Stimulated activated naive CD8-positive, alpha-beta T cell treated with anti-CD3 and anti-CD28 coated beads, Interleukin-15, Interleukin-2, amounts not matched to agents 100 U/mL and 50 U/mL, for 24 hours (primary cell): ENCODE measurements at regions not wholly inside any gene's neighbourhood (a gene's known extent, or its start where the extent isn't known, plus 50 kb on each side); places are given as distances from the start of the nearest gene placed in this dataset.

Experiments used
- ATAC-seq: fragments of 150-1000 bp; cut with Tn5 transposase; one replicate; pipeline ENCODE4 v1.10.0; 2021
- DNase-seq: peaks from one replicate; pipeline ENCODE4 v3.0.0; 2021

DNA sequence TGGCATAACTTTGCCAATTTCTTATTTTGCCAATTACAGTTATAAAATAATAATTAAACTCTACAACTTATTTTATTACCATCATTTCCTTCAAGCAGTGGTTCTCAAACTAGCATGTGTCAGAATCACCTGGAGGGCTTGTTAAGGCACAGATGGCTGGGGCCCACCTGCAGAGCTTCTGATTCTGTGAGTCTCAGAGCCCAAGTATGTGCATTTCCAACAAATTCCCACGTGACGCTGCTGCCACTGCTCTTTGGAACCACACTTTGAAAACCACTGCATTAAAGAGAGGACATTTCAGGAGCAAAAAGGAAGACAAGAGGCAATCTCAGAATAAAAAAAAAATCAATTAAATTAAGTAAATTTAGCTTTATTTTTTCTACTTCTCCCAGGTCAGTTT lies 94.0 kb upstream of the HNRNPA3 start:
- no peak for DNase-seq
- ATAC-seq, result no peak

DNA sequence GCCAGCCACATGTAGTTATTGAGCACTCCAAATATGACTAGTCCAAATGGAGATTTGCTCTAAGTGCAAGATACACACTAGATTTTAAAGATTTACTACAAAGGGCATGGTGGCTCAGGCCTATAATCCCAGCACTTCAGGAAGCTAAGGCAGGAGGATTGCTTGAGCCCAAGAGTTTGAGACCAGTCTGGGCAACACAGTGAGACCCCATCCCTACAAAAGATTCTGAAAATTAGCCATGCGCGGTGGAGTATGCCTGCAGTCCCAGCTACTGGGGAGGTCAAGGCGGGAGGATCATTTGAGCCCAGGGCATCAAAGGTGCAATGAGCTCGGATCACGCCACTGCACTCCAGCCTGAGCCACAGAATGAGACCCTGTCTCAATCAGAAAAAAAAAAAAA lies 93.5 kb upstream of the HNRNPA3 start:
- ATAC-seq (no peak), DNase-seq (no peak)

DNA sequence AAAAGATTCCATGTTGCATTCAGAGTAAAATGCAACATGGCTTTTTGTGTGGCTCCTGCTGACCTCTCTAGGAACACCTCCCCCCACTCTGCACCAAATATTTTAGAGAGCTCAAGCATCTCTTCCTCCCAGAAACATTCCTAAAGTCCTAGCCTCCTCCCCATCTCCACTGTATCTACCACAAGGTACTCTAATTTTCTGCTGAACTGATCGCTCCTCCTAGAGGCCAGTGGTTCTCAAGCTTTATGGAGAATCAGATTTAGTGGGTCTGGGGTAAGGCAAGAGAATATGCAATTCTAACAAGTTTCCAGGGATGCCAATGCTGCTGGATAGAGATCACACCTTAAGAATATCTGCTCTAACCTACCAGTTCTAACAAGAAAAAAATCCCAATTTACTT lies 89.5 kb upstream of the HNRNPA3 start:
- ATAC-seq (no peak), DNase-seq (no peak)

DNA sequence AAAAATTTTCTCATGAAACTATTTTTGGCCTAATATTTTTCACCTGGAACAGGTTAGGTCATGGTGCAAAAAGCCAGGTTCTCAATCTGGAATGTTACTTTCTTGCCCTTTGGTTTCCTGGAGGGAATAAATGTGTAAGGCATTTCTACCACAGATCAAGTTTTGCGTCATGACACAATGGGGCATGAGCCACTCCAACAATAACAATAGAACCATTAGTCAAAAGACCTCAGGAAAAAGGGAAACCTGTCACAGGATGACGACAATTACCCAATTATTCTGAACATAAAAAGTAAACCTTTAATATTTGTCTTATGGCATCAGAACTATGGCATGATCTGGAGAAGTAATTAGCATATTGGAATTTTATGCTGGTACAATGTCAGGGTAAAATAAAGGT lies 88.2 kb upstream of the HNRNPA3 start:
- ATAC-seq, result no peak

DNA sequence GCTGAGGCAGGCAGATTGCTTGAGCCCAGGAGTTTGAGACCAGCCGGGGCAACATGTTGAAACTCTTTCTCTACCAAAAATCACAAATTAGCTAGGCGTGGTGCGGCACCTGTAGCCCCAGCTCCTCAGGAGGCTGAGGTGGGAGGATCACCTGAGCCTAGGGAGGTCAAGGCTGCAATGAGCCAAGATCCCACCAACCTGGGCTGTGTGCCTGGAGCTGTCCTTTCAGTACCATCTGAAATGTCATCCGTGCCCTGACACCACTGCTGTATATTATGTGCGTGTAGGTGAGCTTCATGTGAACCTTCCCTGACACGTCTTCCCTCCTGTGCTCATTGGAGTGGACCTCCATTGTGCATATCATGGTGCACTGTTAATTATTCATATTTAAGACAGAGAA lies 84.8 kb upstream of the HNRNPA3 start:
- ATAC-seq (no peak), DNase-seq (no peak)

More for the DNA sequence above, 88.2 kb upstream of the HNRNPA3 start:
- no peak for DNase-seq

DNA sequence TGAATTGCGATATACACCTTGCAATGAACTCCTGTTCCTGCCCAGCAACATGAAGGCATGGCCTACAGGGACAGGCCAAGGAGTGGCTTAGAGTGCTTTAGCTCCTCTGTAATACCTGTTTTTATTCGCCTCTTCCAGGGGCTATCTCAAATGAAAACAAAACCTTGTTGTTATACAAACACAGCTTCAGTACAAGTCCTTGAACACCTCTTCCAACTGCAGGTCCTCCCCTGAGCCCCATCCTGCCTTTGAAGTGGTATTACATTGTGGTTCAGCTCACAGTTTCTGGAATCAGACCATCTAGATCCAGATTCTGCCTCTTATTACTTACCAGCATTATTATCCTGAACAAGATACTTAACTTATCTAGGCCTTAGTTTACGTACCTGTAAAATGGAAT lies 83.0 kb upstream of the HNRNPA3 start:
- ATAC-seq (no peak), DNase-seq (no peak)

DNA sequence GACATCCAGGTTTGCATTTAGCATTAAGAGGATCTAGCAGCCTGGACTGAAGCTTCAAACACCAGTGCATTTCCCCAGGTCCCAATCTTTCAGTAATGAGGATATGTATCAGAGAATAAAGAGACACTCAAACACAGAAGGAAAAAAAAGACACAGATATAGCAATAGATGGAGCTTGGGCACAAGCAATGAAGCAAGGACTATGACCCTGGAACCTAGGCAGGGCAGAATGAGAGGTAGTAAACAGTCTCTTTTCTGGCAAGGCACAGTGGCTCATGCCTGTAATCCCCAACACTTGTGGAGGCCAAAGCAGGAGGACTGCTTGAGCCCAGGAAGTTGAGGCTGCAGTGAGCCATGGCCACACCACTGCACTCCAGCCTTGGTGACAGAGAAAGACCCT lies 80.7 kb upstream of the HNRNPA3 start:
- ATAC-seq (no peak), DNase-seq (no peak)

DNA sequence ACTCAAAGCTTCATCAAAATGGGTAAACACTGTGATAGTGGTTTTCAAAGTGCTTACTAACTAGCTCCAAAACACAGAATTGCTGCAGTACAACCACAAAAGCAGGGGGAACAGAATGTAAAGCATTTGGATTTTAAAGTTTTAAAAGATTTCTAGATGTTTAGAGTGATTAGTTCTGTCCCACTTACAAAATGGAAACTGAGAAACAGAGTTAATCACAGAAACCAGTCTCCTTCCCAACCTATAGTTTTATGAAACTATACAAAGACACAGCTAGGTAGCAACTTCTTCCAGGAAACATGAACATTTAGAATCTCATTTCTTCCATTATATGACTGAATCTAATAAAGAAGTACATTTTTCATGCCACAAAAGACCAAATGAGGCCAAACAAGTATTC lies 73.8 kb upstream of the HNRNPA3 start:
- DNase-seq (no peak), ATAC-seq (peak; percentile 75)

DNA sequence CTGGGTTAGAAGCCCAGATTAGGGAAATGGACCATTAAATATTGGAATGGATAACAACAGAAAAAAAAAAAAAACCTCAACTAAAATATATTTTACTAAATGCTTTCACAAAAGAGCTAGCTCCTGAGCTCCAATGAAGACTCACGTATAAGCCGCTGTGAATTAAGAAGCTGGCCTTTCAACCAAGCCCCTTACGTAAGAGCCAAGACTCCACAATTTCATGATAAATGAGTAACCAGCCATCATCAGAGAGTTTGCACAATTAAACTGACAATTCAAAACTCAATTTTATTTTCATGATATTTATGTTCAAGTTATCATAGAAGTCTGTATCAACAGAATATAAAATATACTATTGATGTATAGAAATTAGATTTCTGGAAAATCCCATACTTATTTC lies 70.7 kb upstream of the HNRNPA3 start:
- DNase-seq, result no peak

DNA sequence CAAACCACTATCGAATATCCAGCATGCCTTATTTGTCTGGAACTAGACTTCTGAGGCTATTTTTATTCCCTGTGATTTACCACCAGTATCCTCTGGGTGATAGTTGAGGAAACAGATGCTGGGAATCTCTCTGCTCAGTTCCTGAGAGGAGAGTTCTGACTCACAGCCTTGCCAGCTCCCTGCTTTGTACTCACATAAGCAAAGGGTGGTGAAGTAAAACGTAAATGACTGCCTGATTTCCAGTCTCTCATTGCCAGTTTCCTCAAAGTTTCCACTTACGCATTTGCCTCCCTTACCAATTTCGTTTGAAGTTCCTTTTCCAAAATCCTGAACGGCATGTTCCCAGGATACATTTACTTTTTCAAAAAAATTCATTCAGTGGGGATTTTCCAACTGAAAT lies 69.2 kb upstream of the HNRNPA3 start:
- DNase-seq (no peak), ATAC-seq (no peak)

More for the DNA sequence above, 70.7 kb upstream of the HNRNPA3 start:
- no peak for ATAC-seq

DNA sequence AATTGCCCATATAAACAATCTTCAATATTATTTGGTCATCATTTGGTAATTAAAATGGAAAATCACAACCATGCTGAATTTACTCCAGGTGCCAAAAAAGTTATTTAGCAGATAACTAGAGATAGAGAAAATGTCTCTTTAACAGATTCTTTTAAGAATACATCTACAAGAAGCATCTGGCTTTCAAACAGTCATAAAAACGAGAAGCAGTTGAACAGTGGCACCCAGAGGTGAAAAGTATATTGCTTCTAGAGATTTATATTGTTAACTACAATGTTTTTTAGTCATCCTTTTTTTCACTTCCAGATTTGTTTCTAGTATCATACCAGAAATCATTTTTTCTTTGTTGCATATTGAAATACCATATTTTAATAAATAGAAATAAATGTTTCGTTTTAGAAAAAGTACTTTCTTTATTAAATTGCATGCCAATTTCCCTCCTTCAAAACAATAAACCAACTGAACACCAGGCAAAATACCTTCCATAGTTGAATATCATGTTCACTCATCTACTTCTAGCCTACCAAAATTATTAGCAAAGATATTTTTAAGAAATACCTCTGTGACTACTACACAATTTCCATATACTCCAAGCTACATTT lies 65.4 kb upstream of the HNRNPA3 start:
- ATAC-seq, result no peak
- no peak for DNase-seq

DNA sequence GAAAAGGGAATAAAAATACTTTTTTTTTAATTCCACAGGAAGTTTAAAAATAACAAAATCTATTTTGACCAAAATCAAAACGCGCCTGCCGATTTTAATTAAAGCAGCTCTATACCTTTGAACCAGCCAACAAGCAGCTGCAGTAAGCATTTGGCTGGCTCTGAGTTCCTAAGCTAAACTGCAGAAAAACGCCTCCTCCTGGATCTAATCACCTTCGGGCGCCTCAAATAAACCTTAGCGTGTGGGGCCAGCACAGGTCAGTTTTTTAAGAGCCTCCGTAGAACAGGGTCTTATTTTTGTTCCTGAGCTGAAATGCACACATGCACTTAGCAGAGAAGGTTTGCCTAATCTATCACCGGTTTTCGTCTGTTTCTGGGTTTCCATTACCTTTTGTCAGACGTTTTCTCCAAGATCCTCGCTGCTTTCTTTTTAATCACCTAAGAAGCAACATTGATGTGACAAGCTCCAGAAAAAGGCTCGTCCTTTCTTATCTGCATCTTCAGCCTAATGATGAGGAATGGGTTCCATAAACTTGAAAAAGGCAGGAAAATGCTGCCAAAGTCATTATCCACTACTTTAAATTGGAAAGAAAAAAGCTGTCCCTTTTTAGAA lies 64.7 kb upstream of the HNRNPA3 start:
- ATAC-seq (no peak), DNase-seq (no peak)

DNA sequence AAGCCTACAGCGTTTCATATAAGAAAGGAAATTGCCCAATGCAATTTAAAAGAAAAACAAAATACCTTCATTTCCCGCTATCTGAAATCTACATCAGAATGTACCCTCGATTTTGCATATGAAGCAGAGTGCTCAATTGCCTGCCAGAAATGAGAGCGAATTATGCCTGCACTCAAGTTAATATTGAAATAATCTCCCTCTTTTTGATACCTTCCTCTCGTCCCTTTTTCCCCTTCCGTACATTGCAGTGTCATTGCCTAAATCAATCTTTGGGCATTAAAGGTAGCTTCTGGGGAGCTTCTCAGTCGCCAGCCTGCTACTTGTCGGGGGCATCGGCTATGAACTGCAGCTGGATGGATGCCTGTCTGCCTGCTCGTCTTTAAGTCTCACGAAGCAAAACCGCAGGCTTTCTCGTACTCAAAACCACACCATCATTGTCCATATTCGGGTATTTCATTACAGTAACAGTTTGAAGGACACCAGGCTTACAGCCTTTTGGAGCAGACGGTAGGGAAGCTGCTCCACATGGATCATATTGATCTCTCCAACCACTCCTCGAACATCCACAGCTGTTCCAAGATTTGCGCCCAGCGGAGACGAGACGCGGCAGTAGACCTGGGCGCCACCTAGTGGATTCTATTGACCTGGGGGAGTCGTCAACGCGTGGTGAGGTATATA lies 64.0 kb upstream of the HNRNPA3 start:
- peak; percentile 84 for DNase-seq
- ATAC-seq, result peak; percentile 94

DNA sequence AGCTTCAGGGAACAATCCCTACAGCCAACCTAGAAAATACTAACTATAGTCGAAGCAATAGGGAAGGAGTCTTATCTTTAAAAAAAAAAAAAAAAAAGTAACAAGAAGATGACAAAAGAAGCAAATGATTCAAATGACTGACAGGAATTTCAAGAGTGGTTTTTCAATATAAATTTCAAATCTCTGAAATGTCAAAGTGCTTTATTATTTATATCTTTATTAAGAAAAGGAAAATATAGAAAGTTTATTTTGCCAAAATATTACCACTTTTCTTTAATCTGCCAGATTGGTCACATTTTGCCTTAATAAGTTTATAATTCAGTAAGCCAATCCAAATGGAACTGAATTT lies 63.5 kb upstream of the HNRNPA3 start:
- ATAC-seq, result no peak

DNA sequence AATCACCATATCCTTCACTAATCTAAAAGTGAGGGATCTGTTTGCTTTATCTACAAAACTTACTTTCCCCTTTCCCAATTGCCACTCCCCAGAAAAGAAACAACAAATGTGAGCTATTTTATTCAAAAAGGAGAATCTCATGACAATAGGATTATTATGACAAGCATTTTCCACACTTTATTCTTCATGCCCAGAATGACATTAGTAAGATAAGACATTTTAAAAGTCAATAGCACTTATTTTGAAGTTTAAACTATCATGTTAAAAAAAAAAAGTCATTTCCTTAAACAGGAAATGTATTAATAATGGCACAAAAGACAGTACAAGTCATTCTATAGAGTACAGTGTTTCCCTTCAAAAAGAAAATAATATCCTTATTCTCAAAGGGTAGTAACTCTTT lies 58.8 kb upstream of the HNRNPA3 start:
- no peak for ATAC-seq
- no peak for DNase-seq

More for the DNA sequence above, 63.5 kb upstream of the HNRNPA3 start:
- DNase-seq, result no peak

DNA sequence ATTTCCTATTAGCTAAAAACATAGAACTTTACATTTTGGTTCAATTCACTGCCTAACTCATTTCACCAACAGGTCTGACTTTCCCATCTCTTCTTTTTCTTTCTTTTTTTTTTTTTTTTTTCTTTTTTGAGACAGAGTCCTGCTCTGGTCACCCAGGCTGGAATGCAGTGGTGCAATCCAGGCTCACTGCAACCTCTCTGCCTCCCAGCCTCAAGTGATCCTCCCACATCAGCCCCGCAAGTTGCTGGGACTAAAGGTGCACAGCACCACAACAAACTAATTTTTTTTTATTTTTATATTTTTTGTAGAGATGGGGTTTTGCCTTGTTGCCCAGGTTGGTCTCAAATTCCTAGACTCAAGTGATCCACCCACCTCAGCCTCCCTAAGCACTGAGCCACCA lies 57.8 kb upstream of the HNRNPA3 start:
- DNase-seq (no peak), ATAC-seq (no peak)

DNA sequence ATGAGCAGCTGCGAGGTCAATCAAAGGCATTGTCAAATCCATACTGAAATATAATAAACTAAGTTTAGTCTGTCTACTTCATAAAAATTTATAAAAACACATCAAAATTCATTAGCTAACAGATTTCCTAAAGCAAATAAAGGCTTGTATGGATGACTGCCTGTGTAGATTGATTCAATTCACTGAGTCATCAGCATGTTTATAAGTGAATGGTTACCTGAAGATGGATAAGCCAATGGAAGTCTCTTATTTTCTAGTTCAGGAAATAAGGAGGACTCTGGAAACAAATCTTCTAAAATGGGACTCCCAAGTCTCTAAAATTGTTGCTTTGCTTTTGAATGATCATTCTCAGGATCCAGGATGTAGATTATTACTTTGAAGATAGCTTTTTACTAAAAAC lies 57.0 kb upstream of the HNRNPA3 start:
- DNase-seq, result no peak
- no peak for ATAC-seq

DNA sequence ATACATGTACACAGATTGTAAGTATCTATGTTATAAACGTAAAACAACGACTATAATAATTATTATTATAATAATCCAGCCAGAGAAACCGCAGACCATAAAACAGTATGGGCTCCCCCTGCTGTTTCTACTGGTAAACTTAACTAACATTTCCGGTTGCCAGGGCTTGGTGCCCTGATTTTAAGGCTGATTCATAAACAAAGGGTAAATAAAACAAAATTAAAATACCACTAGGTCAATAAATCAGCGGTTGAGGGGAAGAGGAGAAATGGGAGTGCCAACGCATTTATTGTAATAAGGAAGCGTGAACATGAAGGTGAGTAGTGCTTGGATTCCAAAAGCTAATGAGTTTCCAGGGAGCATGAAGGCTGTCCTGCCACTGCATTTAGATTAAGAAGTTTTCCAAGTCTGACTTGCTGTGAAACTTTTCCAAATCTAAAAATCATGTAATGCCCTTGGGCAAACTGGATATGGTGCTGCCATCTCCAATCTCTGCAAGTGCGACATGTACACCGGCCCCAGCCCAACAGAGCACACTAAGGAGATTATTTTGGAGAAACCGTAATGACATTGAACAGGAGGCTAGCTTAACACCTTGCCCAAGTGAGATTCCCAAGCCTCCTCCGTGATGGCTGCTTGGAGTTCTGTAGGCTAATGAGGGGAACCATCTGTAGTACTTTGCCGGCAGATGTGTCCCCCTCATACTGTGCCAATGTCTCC lies 50.7 kb upstream of the HNRNPA3 start:
- ATAC-seq (no peak), DNase-seq (no peak)
